MCF 10A (cell line): ENCODE measurements at regions not wholly inside any gene's neighbourhood (a gene's known extent, or its start where the extent isn't known, plus 50 kb on each side); places are given as distances from the start of the nearest gene placed in this dataset.

ENCODE experiments used
- BruUV-seq: library from RNA; stranded (reverse); fragments of 400-500 nt; replicated peaks from 2 replicates; lab custom pipeline; 2021; lab: Mats Ljungman, UMichigan
- CTCF ChIA-PET: fragments of 300-600 bp; sonication (Branson Sonifier 250); formaldehyde crosslinking; extraction: SDS; loops from one replicate; lab custom pipeline; 2021; ENCODE audit warnings: antibody characterized with exemption, inconsistent platforms; lab: Yijun Ruan, JAX
- POLR2A ChIA-PET: fragments of 300-600, 350-650 bp; sonication (Branson Sonifier 250); formaldehyde crosslinking; extraction: SDS; loops from one replicate; lab custom pipeline; 2020; ENCODE audit warnings: antibody characterized with exemption, inconsistent platforms; lab: Yijun Ruan, JAX
- DNase-seq: peaks from one replicate; pipeline ENCODE4 v3.0.0-alpha.2; 2018; ENCODE audit not compliant: unreplicated experiment
- H3K27ac Mint-ChIP-seq: one replicate; pipeline ENCODE4 v1.8.0; 2022; ENCODE audit warnings: mild to moderate bottlenecking, low read depth, mixed read lengths; ENCODE audit not compliant: unreplicated experiment
- H3K27me3 Mint-ChIP-seq: one replicate; pipeline ENCODE4 v1.8.0; 2022; ENCODE audit warnings: mixed read lengths; ENCODE audit not compliant: insufficient read depth, unreplicated experiment
- H3K36me3 Mint-ChIP-seq: one replicate; pipeline ENCODE4 v1.8.0; 2022; ENCODE audit warnings: mild to moderate bottlenecking, moderate library complexity, mixed read lengths; ENCODE audit not compliant: insufficient read depth, unreplicated experiment
- H3K4me1 Mint-ChIP-seq: one replicate; pipeline ENCODE4 v1.8.0; 2022; ENCODE audit warnings: mixed read lengths; ENCODE audit not compliant: insufficient read depth, unreplicated experiment
- H3K4me3 Mint-ChIP-seq: one replicate; pipeline ENCODE4 v1.8.0; 2022; ENCODE audit warnings: mild to moderate bottlenecking, moderate library complexity, mixed read lengths; ENCODE audit not compliant: unreplicated experiment
- H3K9me3 Mint-ChIP-seq: one replicate; pipeline ENCODE4 v1.8.0; 2022; ENCODE audit warnings: mixed read lengths; ENCODE audit not compliant: unreplicated experiment
- CTCF ChIP-seq: fragments of 200-600 bp; IDR thresholded peaks from one replicate; pipeline ENCODE4 v1.8.0; 2022; ENCODE audit warnings: antibody characterized with exemption, mild to moderate bottlenecking; ENCODE audit not compliant: unreplicated experiment
- intact Hi-C: fragments of 100-400 bp; cut with micrococcal nuclease; formaldehyde crosslinking; loops from 2 replicates; pipeline ENCODE4 v1.14.1; 2022

- H3K4me3 Mint-ChIP-seq = no peak overlapping the region
- DNase-seq = no peak
- ChIA-PET POLR2A (no interaction called here), CTCF (interaction anchor here (0.7 kb wide), 1 partner anchor 38 kb away, joined by 3 read pairs; no protein-coding TSS in a partner anchor)
- no peak for TF ChIP-seq CTCF
- no peaks in the 10 kb centered on the region for H3K36me3 Mint-ChIP-seq
- intact Hi-C loops = no loop called here
- H3K9me3 Mint-ChIP-seq = no peaks in the 10 kb centered on the region
- no TSS peak for BruUV-seq
- no peak overlapping the region for H3K27ac Mint-ChIP-seq
- no peaks in the 10 kb centered on the region for H3K4me1 Mint-ChIP-seq
- no peaks in the 10 kb centered on the region for H3K27me3 Mint-ChIP-seq
These were observed 180.3 kb downstream of the SLCO4C1 start for GRCh38 chr5:102115736-102116135.

GRCh38 chr5:102114525-102115069 is 181.5 kb downstream of the SLCO4C1 start:
- TF ChIP-seq CTCF = no peak
- BruUV-seq = no TSS peak
- DNase-seq = no peak
- H3K4me3 Mint-ChIP-seq = no peak overlapping the region
- ChIA-PET POLR2A (no interaction called here), CTCF (no interaction called here)
- no peaks in the 10 kb centered on the region for H3K36me3 Mint-ChIP-seq
- no peaks in the 10 kb centered on the region for H3K4me1 Mint-ChIP-seq
- intact Hi-C loops = no loop called here
- H3K9me3 Mint-ChIP-seq = no peaks in the 10 kb centered on the region
- H3K27ac Mint-ChIP-seq = no peak overlapping the region
- no peaks in the 10 kb centered on the region for H3K27me3 Mint-ChIP-seq

GRCh38 chr5:102107865-102108264 is 188.2 kb downstream of the SLCO4C1 start:
- Mint-ChIP-seq H3K27ac (no peak overlapping the region), H3K36me3 (no peaks in the 10 kb centered on the region), H3K9me3 (no peaks in the 10 kb centered on the region), H3K4me1 (peaks cover 6% of the 10 kb centered on the region), H3K4me3 (no peak overlapping the region), H3K27me3 (no peaks in the 10 kb centered on the region)
- no peak for DNase-seq
- intact Hi-C loops = no loop called here
- ChIA-PET CTCF (interaction anchor here (0.6 to 1.0 kb wide), 2 partner anchors 12 to 374 kb away, joined by 3 read pairs; no protein-coding TSS in a partner anchor), POLR2A (no interaction called here)
- no peak for TF ChIP-seq CTCF
- BruUV-seq = no TSS peak

GRCh38 chr5:102106599-102106998 is 189.5 kb downstream of the SLCO4C1 start:
- intact Hi-C loops = no loop called here
- BruUV-seq = no TSS peak
- Mint-ChIP-seq H3K27ac (no peak overlapping the region), H3K4me3 (no peak overlapping the region), H3K4me1 (peaks cover 6% of the 10 kb centered on the region), H3K27me3 (no peaks in the 10 kb centered on the region), H3K9me3 (no peaks in the 10 kb centered on the region), H3K36me3 (no peaks in the 10 kb centered on the region)
- DNase-seq = no peak
- ChIA-PET POLR2A (interaction anchor here (0.9 kb wide), 1 partner anchor 14 kb away, joined by 3 read pairs; no protein-coding TSS in a partner anchor), CTCF (interaction anchor here (1.0 kb wide), 1 partner anchor 128 kb away, joined by 3 read pairs; no protein-coding TSS in a partner anchor)
- no peak for TF ChIP-seq CTCF
